CD1c-positive myeloid dendritic cell (primary cell): ENCODE measurements at regions not wholly inside any gene's neighbourhood (a gene's known extent, or its start where the extent isn't known, plus 50 kb on each side); places are given as distances from the start of the nearest gene placed in this dataset.

Experiments
- DNase-seq: peaks from one replicate; pipeline ENCODE4 v3.0.0-alpha.2; 2016; ENCODE audit errors: extremely low spot score

GRCh38 chr5:155295111-155295510, 281.6 kb downstream of the KIF4B start:
- DNase-seq, result no peak

GRCh38 chr5:155299386-155300005, 285.9 kb downstream of the KIF4B start:
- no peak for DNase-seq

GRCh38 chr5:155303120-155303519, 289.6 kb downstream of the KIF4B start:
- peak; percentile 7 for DNase-seq

- DNase-seq, result no peak
These were observed 293.7 kb downstream of the KIF4B start for GRCh38 chr5:155307229-155307628.

GRCh38 chr5:155308289-155308688, 294.7 kb downstream of the KIF4B start:
- no peak for DNase-seq

- no peak for DNase-seq
These were observed 295.6 kb downstream of the KIF4B start for GRCh38 chr5:155309021-155309746.

- no peak for DNase-seq
These were observed 298.2 kb downstream of the KIF4B start for GRCh38 chr5:155311721-155312120.

GRCh38 chr5:155313518-155313917, 300.0 kb downstream of the KIF4B start:
- DNase-seq, result no peak

GRCh38 chr5:155316070-155316714, 302.6 kb downstream of the KIF4B start:
- no peak for DNase-seq

- DNase-seq, result no peak
These were observed 319.1 kb downstream of the KIF4B start for GRCh38 chr5:155332618-155333017.

- no peak for DNase-seq
These were observed 329.4 kb downstream of the KIF4B start for GRCh38 chr5:155342956-155343355.

GRCh38 chr5:155343468-155343867, 329.9 kb downstream of the KIF4B start:
- DNase-seq, result no peak

- DNase-seq, result no peak
These were observed 339.7 kb downstream of the KIF4B start for GRCh38 chr5:155353231-155353630.

- no peak for DNase-seq
These were observed 352.5 kb downstream of the KIF4B start for GRCh38 chr5:155366096-155366495.

GRCh38 chr5:155367841-155368240, 354.3 kb downstream of the KIF4B start:
- no peak for DNase-seq

- DNase-seq, result no peak
These were observed 354.9 kb downstream of the KIF4B start for GRCh38 chr5:155368490-155368889.

- no peak for DNase-seq
These were observed 366.9 kb downstream of the KIF4B start for GRCh38 chr5:155380480-155380879.

- no peak for DNase-seq
These were observed 368.1 kb downstream of the KIF4B start for GRCh38 chr5:155381654-155382053.

- DNase-seq, result no peak
These were observed 375.9 kb downstream of the KIF4B start for GRCh38 chr5:155389498-155389897.

- DNase-seq, result no peak
These were observed 381.2 kb downstream of the KIF4B start for GRCh38 chr5:155394727-155395126.

GRCh38 chr5:155402927-155403640, 389.5 kb downstream of the KIF4B start:
- DNase-seq, result no peak

- DNase-seq, result no peak
These were observed 393.3 kb downstream of the KIF4B start for GRCh38 chr5:155406815-155407214.
